ENCODE measurements at regions not wholly inside any gene's neighbourhood (a gene's known extent, or its start where the extent isn't known, plus 50 kb on each side); places are given as distances from the start of the nearest gene placed in this dataset.

- TF ChIP-seq EZH2 (IDR thresholded peaks at IDR 0.05; ENCODE audit: low read length, unreplicated experiment): no peak
- TF ChIP-seq, protein P1, sequence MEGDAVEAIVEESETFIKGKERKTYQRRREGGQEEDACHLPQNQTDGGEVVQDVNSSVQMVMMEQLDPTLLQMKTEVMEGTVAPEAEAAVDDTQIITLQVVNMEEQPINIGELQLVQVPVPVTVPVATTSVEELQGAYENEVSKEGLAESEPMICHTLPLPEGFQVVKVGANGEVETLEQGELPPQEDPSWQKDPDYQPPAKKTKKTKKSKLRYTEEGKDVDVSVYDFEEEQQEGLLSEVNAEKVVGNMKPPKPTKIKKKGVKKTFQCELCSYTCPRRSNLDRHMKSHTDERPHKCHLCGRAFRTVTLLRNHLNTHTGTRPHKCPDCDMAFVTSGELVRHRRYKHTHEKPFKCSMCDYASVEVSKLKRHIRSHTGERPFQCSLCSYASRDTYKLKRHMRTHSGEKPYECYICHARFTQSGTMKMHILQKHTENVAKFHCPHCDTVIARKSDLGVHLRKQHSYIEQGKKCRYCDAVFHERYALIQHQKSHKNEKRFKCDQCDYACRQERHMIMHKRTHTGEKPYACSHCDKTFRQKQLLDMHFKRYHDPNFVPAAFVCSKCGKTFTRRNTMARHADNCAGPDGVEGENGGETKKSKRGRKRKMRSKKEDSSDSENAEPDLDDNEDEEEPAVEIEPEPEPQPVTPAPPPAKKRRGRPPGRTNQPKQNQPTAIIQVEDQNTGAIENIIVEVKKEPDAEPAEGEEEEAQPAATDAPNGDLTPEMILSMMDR (conservative IDR thresholded peaks at IDR 0.05; ENCODE audit: low read depth, low read length): no peak
Measured at GRCh38 chr12:46468160-46468559, 95.6 kb upstream of the SLC38A2 start.

All from PC-3 (cell line).